ENCODE measurements at regions not wholly inside any gene's neighbourhood (a gene's known extent, or its start where the extent isn't known, plus 50 kb on each side); places are given as distances from the start of the nearest gene placed in this dataset.

DNA sequence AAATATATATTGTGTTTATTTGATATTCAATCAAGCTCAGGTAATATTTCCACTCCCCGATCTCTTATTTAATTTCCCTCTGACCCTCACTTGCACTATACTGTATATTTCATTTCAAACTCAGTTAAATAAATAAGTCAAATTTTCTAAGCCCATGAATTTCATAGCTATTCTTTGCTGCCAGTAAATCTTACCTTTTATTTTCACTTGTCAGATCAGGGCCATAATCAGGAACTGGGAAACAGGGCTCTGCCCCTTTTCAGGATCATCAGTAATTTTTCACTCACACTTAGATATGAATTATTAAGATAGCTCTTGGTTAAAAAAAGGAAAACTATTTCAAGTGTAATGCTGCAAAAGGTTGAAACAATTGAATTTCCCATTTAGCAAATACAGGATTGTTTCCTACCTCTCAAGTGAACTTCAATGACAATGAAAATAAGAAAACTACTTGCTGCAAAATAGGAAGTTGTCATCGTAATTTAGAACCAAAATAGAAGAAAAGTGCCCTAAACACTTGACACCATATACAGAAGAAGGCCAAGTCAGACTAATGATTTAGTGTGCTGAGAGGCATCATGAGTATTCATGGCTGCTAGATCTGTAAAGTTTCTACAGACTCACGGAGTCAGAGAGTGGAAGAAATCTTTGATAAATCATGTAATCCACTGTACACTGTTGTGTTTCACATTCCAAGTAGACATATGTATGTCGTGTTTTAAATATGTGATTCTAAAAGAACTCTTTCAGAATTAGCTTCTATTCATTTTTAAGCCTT lies 316.8 kb upstream of the CNTN5 start:
- Histone ChIP-seq H3K27me3 (no peaks in the 10 kb centered on the region), H3K9me3 (no peaks in the 10 kb centered on the region), H3K4me3 (no peak overlapping the region), H3K4me1 (no peaks in the 10 kb centered on the region), H3K36me3 (no peaks in the 10 kb centered on the region), H3K27ac (no peak overlapping the region)
- intact Hi-C loops (cut with DNase I; ENCODE audit: low total_unique reads), result no loop called here
- no peak for DNase-seq
- 62 to 66% methylated on average over 4 of the region's 4 CpGs for WGBS, 2 donors (ENCODE audit: low coverage in 1 of 2)
- in situ Hi-C loops (cut with MboI; ENCODE audit: low pct_ligation_motif_present in 1 of 4, low pct_unique_long_range_greater_than_20kb in 1 of 4, low sequenced_read_pairs in 3 of 4), result no loop called here
- TF ChIP-seq, protein P1, sequence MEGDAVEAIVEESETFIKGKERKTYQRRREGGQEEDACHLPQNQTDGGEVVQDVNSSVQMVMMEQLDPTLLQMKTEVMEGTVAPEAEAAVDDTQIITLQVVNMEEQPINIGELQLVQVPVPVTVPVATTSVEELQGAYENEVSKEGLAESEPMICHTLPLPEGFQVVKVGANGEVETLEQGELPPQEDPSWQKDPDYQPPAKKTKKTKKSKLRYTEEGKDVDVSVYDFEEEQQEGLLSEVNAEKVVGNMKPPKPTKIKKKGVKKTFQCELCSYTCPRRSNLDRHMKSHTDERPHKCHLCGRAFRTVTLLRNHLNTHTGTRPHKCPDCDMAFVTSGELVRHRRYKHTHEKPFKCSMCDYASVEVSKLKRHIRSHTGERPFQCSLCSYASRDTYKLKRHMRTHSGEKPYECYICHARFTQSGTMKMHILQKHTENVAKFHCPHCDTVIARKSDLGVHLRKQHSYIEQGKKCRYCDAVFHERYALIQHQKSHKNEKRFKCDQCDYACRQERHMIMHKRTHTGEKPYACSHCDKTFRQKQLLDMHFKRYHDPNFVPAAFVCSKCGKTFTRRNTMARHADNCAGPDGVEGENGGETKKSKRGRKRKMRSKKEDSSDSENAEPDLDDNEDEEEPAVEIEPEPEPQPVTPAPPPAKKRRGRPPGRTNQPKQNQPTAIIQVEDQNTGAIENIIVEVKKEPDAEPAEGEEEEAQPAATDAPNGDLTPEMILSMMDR (IDR thresholded peaks at IDR 0.05), result no peak
- TF ChIP-seq POLR2AphosphoS5 (IDR thresholded peaks at IDR 0.05) (no peak), EP300 (IDR thresholded peaks at IDR 0.05; ENCODE audit: low read depth) (no peak), POLR2A (IDR thresholded peaks at IDR 0.05) (no peak)

DNA sequence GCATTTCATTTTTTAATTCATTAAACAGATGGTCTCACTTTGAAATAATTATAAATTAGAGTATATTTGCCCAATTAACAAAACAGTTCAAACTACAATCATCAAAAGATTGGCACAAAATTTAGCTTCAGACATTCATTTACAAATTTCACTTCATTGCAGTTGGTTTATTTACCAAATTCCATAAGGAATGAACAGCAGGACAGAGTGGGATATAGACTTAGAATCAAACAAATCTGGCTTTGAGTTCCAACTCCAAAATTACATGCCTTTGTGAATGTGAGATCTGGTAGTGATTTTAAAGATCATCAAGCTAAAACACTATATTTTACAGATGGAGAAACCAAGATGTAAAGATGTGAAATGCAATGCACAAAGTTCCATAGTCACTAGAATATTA lies 310.7 kb upstream of the CNTN5 start:
- in situ Hi-C loops (cut with MboI; ENCODE audit: low pct_ligation_motif_present in 1 of 4, low pct_unique_long_range_greater_than_20kb in 1 of 4, low sequenced_read_pairs in 3 of 4), result no loop called here
- Histone ChIP-seq H3K27me3 (no peaks in the 10 kb centered on the region), H3K27ac (no peak overlapping the region), H3K36me3 (no peaks in the 10 kb centered on the region), H3K4me1 (no peaks in the 10 kb centered on the region), H3K4me3 (no peak overlapping the region), H3K9me3 (peaks cover 7 to 10% of the 10 kb centered on the region in 2 donors)
- no peak for DNase-seq
- TF ChIP-seq POLR2A (IDR thresholded peaks at IDR 0.05), result no peak
- intact Hi-C loops (cut with DNase I; ENCODE audit: low total_unique reads), result no loop called here

DNA sequence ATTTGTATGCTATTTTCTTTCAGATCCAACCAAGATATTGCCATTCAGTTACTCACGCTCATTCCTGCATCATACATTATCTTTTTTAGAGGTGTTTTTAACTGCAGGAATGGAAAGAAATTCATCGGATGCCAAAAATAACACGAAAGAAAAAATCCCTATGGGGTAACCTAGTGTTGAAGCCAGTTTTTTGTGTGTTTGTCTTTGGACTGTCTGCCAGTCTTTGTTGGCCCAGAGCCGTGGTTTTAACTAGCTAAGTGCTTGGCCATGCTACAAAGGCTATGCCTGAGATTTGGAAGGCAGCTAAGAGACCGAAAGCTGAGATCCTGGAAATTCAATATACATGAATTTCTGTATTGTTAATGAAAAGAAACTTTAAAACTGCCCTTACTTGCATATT lies 309.8 kb upstream of the CNTN5 start:
- TF ChIP-seq POLR2A (IDR thresholded peaks at IDR 0.05), result no peak
- TF ChIP-seq POLR2AphosphoS5 (IDR thresholded peaks at IDR 0.05), result no peak
- TF ChIP-seq EP300 (IDR thresholded peaks at IDR 0.05; ENCODE audit: low read depth), result no peak
- TF ChIP-seq, protein P1 (IDR thresholded peaks at IDR 0.05), result no peak
- 71 to 77% methylated on average over 5 of the region's 5 CpGs for WGBS, 2 donors (ENCODE audit: low coverage in 1 of 2)

DNA sequence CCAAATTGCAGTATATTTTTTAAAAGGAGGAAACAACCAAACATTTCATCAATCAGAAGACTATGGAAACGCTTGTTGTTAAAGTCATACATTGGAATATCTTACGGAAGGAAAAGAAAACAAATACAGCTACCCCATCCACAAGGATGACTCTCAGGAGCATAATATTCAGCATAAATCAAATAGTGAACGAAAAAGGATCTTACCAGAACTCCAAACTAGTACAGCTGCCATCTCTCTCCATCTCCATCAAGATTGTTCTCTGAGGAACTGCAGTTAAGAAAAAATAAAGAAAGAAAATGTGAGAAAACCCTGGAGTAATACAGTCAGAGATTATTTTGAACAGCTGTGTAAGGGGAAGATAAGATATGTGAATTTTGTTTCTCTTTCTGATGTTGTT lies 299.8 kb upstream of the CNTN5 start:
- DNase-seq, result no peak
- H3K27me3 ChIP-seq, result no peaks in the 10 kb centered on the region
- in situ Hi-C loops (cut with MboI; ENCODE audit: low pct_ligation_motif_present in 1 of 4, low pct_unique_long_range_greater_than_20kb in 1 of 4, low sequenced_read_pairs in 3 of 4), result no loop called here
- intact Hi-C loops (cut with DNase I; ENCODE audit: low total_unique reads), result no loop called here
- H3K9me3 ChIP-seq, result no peaks in the 10 kb centered on the region
- H3K36me3 ChIP-seq, result no peaks in the 10 kb centered on the region
- no peak overlapping the region for H3K4me3 ChIP-seq
- H3K27ac ChIP-seq, result no peak overlapping the region
- WGBS, 2 donors (ENCODE audit: low coverage in 1 of 2), result 57 to 67% methylated on average over 3 of the region's 3 CpGs
- no peaks in the 10 kb centered on the region for H3K4me1 ChIP-seq
- TF ChIP-seq, protein P1 (IDR thresholded peaks at IDR 0.05), result no peak
- TF ChIP-seq POLR2AphosphoS5 (IDR thresholded peaks at IDR 0.05) (no peak), POLR2A (IDR thresholded peaks at IDR 0.05) (no peak), EP300 (IDR thresholded peaks at IDR 0.05; ENCODE audit: low read depth) (no peak)

More for the DNA sequence above, 309.8 kb upstream of the CNTN5 start:
- in situ Hi-C loops (cut with MboI; ENCODE audit: low pct_ligation_motif_present in 1 of 4, low pct_unique_long_range_greater_than_20kb in 1 of 4, low sequenced_read_pairs in 3 of 4) (no loop called here), intact Hi-C loops (cut with DNase I; ENCODE audit: low total_unique reads) (no loop called here)
- Histone ChIP-seq H3K36me3 (no peaks in the 10 kb centered on the region), H3K4me1 (no peaks in the 10 kb centered on the region), H3K4me3 (no peak overlapping the region), H3K9me3 (peaks cover 7 to 10% of the 10 kb centered on the region in 2 donors), H3K27me3 (no peaks in the 10 kb centered on the region), H3K27ac (no peak overlapping the region)
- no peak for DNase-seq

DNA sequence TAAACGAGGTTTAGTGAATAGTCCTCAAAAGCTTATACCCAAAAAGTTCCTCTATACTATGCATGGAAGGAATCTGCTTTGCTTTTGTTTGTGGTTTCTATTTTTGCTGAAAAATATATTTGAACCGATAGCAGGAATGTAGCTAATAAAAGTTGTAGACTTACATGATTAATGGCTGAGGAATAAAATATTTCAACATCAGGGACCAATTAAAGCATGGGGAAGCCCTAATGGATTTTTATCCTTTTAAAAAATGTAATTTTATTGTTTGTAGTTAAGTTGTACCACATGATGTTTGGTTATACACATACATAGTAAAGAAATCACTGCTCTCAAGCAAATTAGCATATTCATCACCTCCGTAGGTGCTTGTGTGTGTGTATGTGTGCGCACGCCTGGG lies 295.3 kb upstream of the CNTN5 start:
- intact Hi-C loops (cut with DNase I; ENCODE audit: low total_unique reads) (no loop called here), in situ Hi-C loops (cut with MboI; ENCODE audit: low pct_ligation_motif_present in 1 of 4, low pct_unique_long_range_greater_than_20kb in 1 of 4, low sequenced_read_pairs in 3 of 4) (no loop called here)
- Histone ChIP-seq H3K27me3 (no peaks in the 10 kb centered on the region), H3K36me3 (no peaks in the 10 kb centered on the region), H3K27ac (no peak overlapping the region), H3K4me3 (no peak overlapping the region), H3K4me1 (no peaks in the 10 kb centered on the region), H3K9me3 (peaks cover 7 to 13% of the 10 kb centered on the region in 2 donors)
- no peak for DNase-seq
- no peak for TF ChIP-seq POLR2A (IDR thresholded peaks at IDR 0.05)
- no peak for TF ChIP-seq EP300 (IDR thresholded peaks at IDR 0.05; ENCODE audit: low read depth)
- no peak for TF ChIP-seq POLR2AphosphoS5 (IDR thresholded peaks at IDR 0.05)
- TF ChIP-seq, protein P1 (IDR thresholded peaks at IDR 0.05), result no peak
- 67 to 77% methylated on average over 5 of the region's 5 CpGs for WGBS, 2 donors (ENCODE audit: low coverage in 1 of 2)
